GM12878 (cell line): ENCODE measurements at regions not wholly inside any gene's neighbourhood (a gene's known extent, or its start where the extent isn't known, plus 50 kb on each side); places are given as distances from the start of the nearest gene placed in this dataset.

Source experiments
- ATAC-seq: fragments of 200-7000 bp; cut with Tn5 transposase; 3 replicates; pipeline ENCODE4 v1.9.1; 2020; ENCODE audit warnings: mild to moderate bottlenecking, moderate library complexity
- BruUV-seq: library from RNA; stranded (reverse); fragments of 400-500 nt; replicated peaks from 2 replicates; lab custom pipeline; 2021; lab: Mats Ljungman, UMichigan
- CTCF ChIA-PET: fragments of 300-600 bp; sonication (Branson Sonifier 250); formaldehyde crosslinking; extraction: SDS; loops from one replicate; lab custom pipeline; 2021; ENCODE audit warnings: inconsistent platforms; lab: Yijun Ruan, JAX
- POLR2A ChIA-PET: fragments of 350-600 bp; formaldehyde crosslinking; extraction: SDS; loops from one replicate; lab custom pipeline; 2021; ENCODE audit warnings: inconsistent platforms; lab: Charles Lee
- RAD21 ChIA-PET: fragments of 300-600 bp; sonication (Branson Sonifier 250); formaldehyde crosslinking; loops from one replicate; lab custom pipeline; 2023; ENCODE audit warnings: antibody characterized with exemption; ENCODE audit not compliant: unreplicated experiment; lab: Charles Lee
- SMC1A ChIA-PET: fragments of 300-600 bp; sonication (Branson Sonifier 250); formaldehyde crosslinking; loops from one replicate; lab custom pipeline; 2023; ENCODE audit not compliant: unreplicated experiment, uncharacterized antibody; lab: Charles Lee
- DNase-seq: peaks from one replicate; pipeline ENCODE4 v3.0.0-alpha.2; 2011; ENCODE audit warnings: low read depth, low spot score
- FAIRE-seq: peaks from 3 replicates; lab custom pipeline; 2011; peaks lifted over from hg19 to GRCh38; lab: Jason Lieb, UNC
- H2AFZ ChIP-seq: 2 replicates; pipeline ENCODE4 v1.6.0; 2011; ENCODE audit warnings: low read depth, low read length, control low read depth; ENCODE audit not compliant: control insufficient read depth
- H3K27ac ChIP-seq: 2 replicates; pipeline ENCODE4 v1.5.1; 2011; ENCODE audit warnings: control low read depth; ENCODE audit not compliant: control insufficient read depth, insufficient read depth
- H3K27me3 ChIP-seq, 2 experiments: replicated peaks in 1 of 2; 2 replicates each; pipeline versions ENCODE4 v1.6.0 to v1.6.1; 2011; ENCODE audit warnings: low read length in 1 of 2; ENCODE audit not compliant: control insufficient read depth in 2 of 2, insufficient read depth in 2 of 2
- H3K36me3 ChIP-seq, 2 experiments: 2 replicates each; pipeline ENCODE4 v1.5.1; 2011; ENCODE audit warnings: low read length in 1 of 2; ENCODE audit not compliant: control insufficient read depth in 2 of 2, insufficient read depth in 2 of 2
- H3K4me1 ChIP-seq: 2 replicates; pipeline ENCODE4 v1.6.1; 2011; ENCODE audit warnings: mild to moderate bottlenecking, low read length, moderate library complexity, mixed read lengths; ENCODE audit not compliant: control insufficient read depth, insufficient read depth
- H3K4me2 ChIP-seq: 2 replicates; pipeline ENCODE4 v1.6.0; 2011; ENCODE audit warnings: control low read depth; ENCODE audit not compliant: control insufficient read depth, insufficient read depth
- H3K4me3 ChIP-seq: fragments of 200-600 bp; sonication (generic); 2 replicates; pipeline ENCODE4 v1.5.1; 2016
- H3K79me2 ChIP-seq: 2 replicates; pipeline ENCODE4 v1.6.0; 2011; ENCODE audit warnings: low read length; ENCODE audit not compliant: control insufficient read depth, insufficient read depth
- H3K9ac ChIP-seq: 2 replicates; pipeline ENCODE4 v1.8.0; 2011; ENCODE audit warnings: low read length, control low read depth, mixed read lengths; ENCODE audit not compliant: control insufficient read depth, insufficient read depth
- H3K9me3 ChIP-seq: replicated peaks from 3 replicates; pipeline ENCODE4 v1.5.1; 2011; ENCODE audit warnings: mild to moderate bottlenecking, low read length; ENCODE audit not compliant: control insufficient read depth, insufficient read depth
- H4K20me1 ChIP-seq: 2 replicates; pipeline ENCODE4 v1.6.0; 2011; ENCODE audit not compliant: control insufficient read depth, insufficient read depth
- E2F4 ChIP-seq: IDR thresholded peaks from 2 replicates; pipeline ENCODE4 v1.6.1; 2012; ENCODE audit warnings: low read depth, low read length, improper control_type of control experiment
- GABPA ChIP-seq: IDR thresholded peaks from 2 replicates; pipeline ENCODE4 v1.6.1; 2014; ENCODE audit warnings: antibody characterized with exemption, low read depth, mild to moderate bottlenecking, inconsistent platforms
- HCFC1 ChIP-seq: fragments of 150-350 bp; IDR thresholded peaks from 2 replicates; pipeline ENCODE4 v1.6.1; 2014; ENCODE audit warnings: low read length
- MTA3 ChIP-seq: IDR thresholded peaks from 2 replicates; pipeline ENCODE4 v1.6.1; 2012; ENCODE audit warnings: low read length, inconsistent platforms, borderline replicate concordance
- MXI1 ChIP-seq: fragments of 150-350 bp; IDR thresholded peaks from 2 replicates; pipeline ENCODE4 v1.6.1; 2011; ENCODE audit warnings: low read depth, mild to moderate bottlenecking, inconsistent platforms, low read length, improper control_type of control experiment
- MYC ChIP-seq: IDR thresholded peaks from 2 replicates; pipeline ENCODE4 v1.6.1; 2011; ENCODE audit warnings: mild to moderate bottlenecking, low read length, moderate library complexity, inconsistent platforms; ENCODE audit not compliant: insufficient read depth, insufficient replicate concordance, insufficient read length, severe bottlenecking
- NFXL1 ChIP-seq: fragments of 450-650 bp; IDR thresholded peaks from 2 replicates; pipeline ENCODE4 v1.6.1; 2017; ENCODE audit warnings: antibody characterized with exemption, mild to moderate bottlenecking, borderline replicate concordance
- NR2C2 ChIP-seq: IDR thresholded peaks from 2 replicates; pipeline ENCODE4 v1.6.1; 2011; ENCODE audit warnings: borderline replicate concordance, low read depth; ENCODE audit not compliant: control insufficient read depth, insufficient read length
- PAX8 ChIP-seq: fragments of 450-650 bp; IDR thresholded peaks from 2 replicates; pipeline ENCODE4 v1.6.1; 2017; ENCODE audit warnings: mild to moderate bottlenecking, moderate library complexity
- POLR2AphosphoS5 ChIP-seq: IDR thresholded peaks from 2 replicates; pipeline ENCODE4 v1.6.1; 2011; ENCODE audit warnings: mild to moderate bottlenecking, low read length, inconsistent platforms
- RAD21 ChIP-seq: IDR thresholded peaks from 2 replicates; pipeline ENCODE4 v1.6.1; 2011; ENCODE audit warnings: mild to moderate bottlenecking, low read depth, low read length, moderate library complexity; ENCODE audit not compliant: insufficient read depth
- SIX5 ChIP-seq: IDR thresholded peaks from 2 replicates; pipeline ENCODE4 v1.6.1; 2011; ENCODE audit warnings: mild to moderate bottlenecking, low read depth, low read length, moderate library complexity; ENCODE audit not compliant: severe bottlenecking
- SUZ12 ChIP-seq: fragments of 200-600 bp; sonication (generic); IDR thresholded peaks from one replicate; pipeline ENCODE4 v1.6.1; 2018; ENCODE audit warnings: antibody characterized with exemption, mild to moderate bottlenecking; ENCODE audit not compliant: unreplicated experiment
- YY1 ChIP-seq: IDR thresholded peaks from 2 replicates; pipeline ENCODE4 v1.6.1; 2011; ENCODE audit warnings: low read depth, mild to moderate bottlenecking, low read length
- ZBED1 ChIP-seq: IDR thresholded peaks from 2 replicates; pipeline ENCODE4 v1.6.1; 2016; ENCODE audit warnings: borderline replicate concordance
- ZBTB33 ChIP-seq: fragments of 450-650 bp; IDR thresholded peaks from 2 replicates; pipeline ENCODE4 v1.6.1; 2017; ENCODE audit warnings: mild to moderate bottlenecking
- WGBS: methylation state at CpG from one replicate; pipeline ENCODE4 v1.1.6; 2016; ENCODE audit warnings: low lambda C conversion rate; ENCODE audit not compliant: insufficient replicate concordance, insufficient coverage; ENCODE audit errors: missing lambda C conversion rate; 5-methylcytosine and 5-hydroxymethylcytosine counted together
- in situ Hi-C: fragments of 300-500 bp; cut with MboI; formaldehyde crosslinking; loops from 9 replicates; pipeline ENCODE4 v1.14.3; 2018; ENCODE audit warnings: mixed read lengths
- intact Hi-C: fragments of 100-400 bp; cut with micrococcal nuclease; formaldehyde crosslinking; loops from one replicate; pipeline ENCODE4 v1.14.2; 2022; ENCODE audit not compliant: unreplicated experiment

GRCh38 chr7:159229683-159230475, 85.2 kb upstream of the VIPR2 start (continued):
- TF ChIP-seq NR2C2 (no peak), RAD21 (no peak), POLR2AphosphoS5 (no peak), NFXL1 (no peak), E2F4 (no peak), ZBED1 (no peak), PAX8 (no peak), ZBTB33 (no peak)
- TF ChIP-seq, all 136 proteins: peak for 0

- ChIA-PET RAD21 (no interaction called here), POLR2A (no interaction called here), CTCF (no interaction called here), SMC1A (no interaction called here)
- H3K9ac ChIP-seq, result no peak overlapping the region
- H3K4me2 ChIP-seq, result no peak overlapping the region
- ATAC-seq (no peak), FAIRE-seq (no peak), DNase-seq (no peak)
- 24% methylated on average over 5 of the region's 5 CpGs for WGBS
- H3K4me1 ChIP-seq, result no peaks in the 10 kb centered on the region
- no peaks in the 10 kb centered on the region for H4K20me1 ChIP-seq
- BruUV-seq, result no TSS peak
- H3K27me3 ChIP-seq, result no peaks in the 10 kb centered on the region
- no peaks in the 10 kb centered on the region for H3K79me2 ChIP-seq
- H3K36me3 ChIP-seq, result no peaks in the 10 kb centered on the region
- intact Hi-C loops, result no loop called here
- no peak overlapping the region for H2AFZ ChIP-seq
- H3K4me3 ChIP-seq, result no peak overlapping the region
- H3K9me3 ChIP-seq, result no peaks in the 10 kb centered on the region; the same call in 2 of the 3 replicates
- no peak overlapping the region for H3K27ac ChIP-seq
- in situ Hi-C loops, result no loop called here
- TF ChIP-seq SUZ12, result no peak
- TF ChIP-seq MYC, result no peak
- no peak for TF ChIP-seq ZBTB33
- TF ChIP-seq YY1, result no peak
- TF ChIP-seq MTA3, result no peak
- TF ChIP-seq SIX5, result no peak
- no peak for TF ChIP-seq HCFC1
- TF ChIP-seq GABPA, result no peak
- no peak for TF ChIP-seq MXI1
Observed at GRCh38 chr7:159227433-159227832, 82.8 kb upstream of the VIPR2 start.
